ENCODE measurements at regions not wholly inside any gene's neighbourhood (a gene's known extent, or its start where the extent isn't known, plus 50 kb on each side); places are given as distances from the start of the nearest gene placed in this dataset.

DNA sequence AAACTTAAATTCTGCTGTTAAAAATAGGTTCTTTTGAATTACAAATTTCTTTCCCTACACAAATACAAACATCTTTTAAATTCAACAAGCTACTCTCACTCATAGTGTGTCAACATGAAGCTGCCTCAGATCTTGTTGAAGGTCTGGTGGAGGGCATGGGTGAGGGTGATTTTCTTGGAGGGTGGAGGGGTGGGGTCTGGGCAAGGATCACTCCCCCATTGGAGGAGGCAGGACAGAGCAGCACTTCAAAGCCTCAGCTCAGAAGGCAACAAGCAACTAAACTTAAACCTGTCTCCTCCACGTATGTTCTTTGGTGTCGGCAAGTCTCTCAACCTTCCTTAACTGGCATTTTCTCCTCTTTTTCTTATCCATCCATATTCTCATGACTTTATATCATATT is 730.9 kb downstream of the NR2F2 start:
- H3K9me3 ChIP-seq (ENCODE audit: control insufficient read depth, insufficient read depth, low read length): peaks cover 4% of the 10 kb centered on the region
- H3K27me3 ChIP-seq (ENCODE audit: control insufficient read depth, insufficient read depth, low read length): no peaks in the 10 kb centered on the region
- POLR2A ChIA-PET: no interaction called here
- TF ChIP-seq, protein P1, sequence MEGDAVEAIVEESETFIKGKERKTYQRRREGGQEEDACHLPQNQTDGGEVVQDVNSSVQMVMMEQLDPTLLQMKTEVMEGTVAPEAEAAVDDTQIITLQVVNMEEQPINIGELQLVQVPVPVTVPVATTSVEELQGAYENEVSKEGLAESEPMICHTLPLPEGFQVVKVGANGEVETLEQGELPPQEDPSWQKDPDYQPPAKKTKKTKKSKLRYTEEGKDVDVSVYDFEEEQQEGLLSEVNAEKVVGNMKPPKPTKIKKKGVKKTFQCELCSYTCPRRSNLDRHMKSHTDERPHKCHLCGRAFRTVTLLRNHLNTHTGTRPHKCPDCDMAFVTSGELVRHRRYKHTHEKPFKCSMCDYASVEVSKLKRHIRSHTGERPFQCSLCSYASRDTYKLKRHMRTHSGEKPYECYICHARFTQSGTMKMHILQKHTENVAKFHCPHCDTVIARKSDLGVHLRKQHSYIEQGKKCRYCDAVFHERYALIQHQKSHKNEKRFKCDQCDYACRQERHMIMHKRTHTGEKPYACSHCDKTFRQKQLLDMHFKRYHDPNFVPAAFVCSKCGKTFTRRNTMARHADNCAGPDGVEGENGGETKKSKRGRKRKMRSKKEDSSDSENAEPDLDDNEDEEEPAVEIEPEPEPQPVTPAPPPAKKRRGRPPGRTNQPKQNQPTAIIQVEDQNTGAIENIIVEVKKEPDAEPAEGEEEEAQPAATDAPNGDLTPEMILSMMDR (IDR thresholded peaks at IDR 0.05; ENCODE audit: low read depth, low read length): no peak
- H3K4me3 ChIP-seq (ENCODE audit: low read depth, low read length): no peak overlapping the region
- DNase-seq (ENCODE audit: low read depth, low spot score): no peak
- no peak overlapping the region for H3K27ac ChIP-seq (ENCODE audit: low read depth, low read length)
- CTCF ChIA-PET: no interaction called here

DNA sequence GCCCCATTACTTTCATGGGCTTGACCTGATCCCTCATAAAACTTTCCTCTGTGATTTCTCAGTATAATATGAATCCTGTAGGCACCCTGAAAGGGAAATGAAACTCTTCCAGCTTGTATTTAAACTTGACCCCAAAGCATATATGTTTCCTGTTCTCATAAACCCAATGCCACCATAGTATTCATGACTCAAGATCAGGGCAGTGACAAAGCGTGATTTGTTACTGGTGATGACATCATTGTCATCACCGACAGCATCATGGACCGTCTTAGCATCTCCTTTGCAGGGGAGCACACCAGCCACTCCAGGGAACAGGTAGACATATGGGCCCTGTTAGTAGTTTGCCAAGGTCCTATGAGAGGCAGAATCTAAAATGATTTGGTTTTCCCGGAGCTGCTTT is 741.2 kb downstream of the NR2F2 start:
- H3K4me3 ChIP-seq (ENCODE audit: low read depth, low read length): no peak overlapping the region
- TF ChIP-seq, protein P1 (IDR thresholded peaks at IDR 0.05; ENCODE audit: low read depth, low read length): no peak
- H3K27me3 ChIP-seq (ENCODE audit: control insufficient read depth, insufficient read depth, low read length): no peaks in the 10 kb centered on the region
- no peak for DNase-seq (ENCODE audit: low read depth, low spot score)
- H3K9me3 ChIP-seq (ENCODE audit: control insufficient read depth, insufficient read depth, low read length): peaks cover 8% of the 10 kb centered on the region
- H3K27ac ChIP-seq (ENCODE audit: low read depth, low read length): no peak overlapping the region
- POLR2A ChIA-PET: no interaction called here
- CTCF ChIA-PET: no interaction called here

DNA sequence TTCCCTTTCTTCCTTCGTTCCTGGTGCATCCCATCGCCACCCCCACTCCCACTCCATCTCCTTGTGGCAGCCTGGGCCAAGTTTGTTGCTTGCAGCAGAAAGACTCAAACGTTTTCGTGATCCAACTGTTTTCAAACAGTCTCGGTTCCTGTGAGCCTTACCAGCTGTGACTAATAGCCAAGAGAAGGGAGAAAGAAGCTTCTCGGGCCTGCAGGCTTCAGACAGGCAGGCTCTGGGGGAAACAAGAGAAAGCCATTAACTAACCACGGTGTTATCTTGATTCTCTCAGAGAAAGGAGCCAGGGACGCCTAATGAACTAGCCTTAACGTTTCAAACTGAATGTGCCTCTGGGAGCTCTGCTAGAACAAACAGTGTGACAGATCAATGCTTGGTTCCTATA is 742.0 kb downstream of the NR2F2 start:
- no peaks in the 10 kb centered on the region for H3K27me3 ChIP-seq (ENCODE audit: control insufficient read depth, insufficient read depth, low read length)
- CTCF ChIA-PET: no interaction called here
- POLR2A ChIA-PET: no interaction called here
- no peak overlapping the region for H3K27ac ChIP-seq (ENCODE audit: low read depth, low read length)
- DNase-seq (ENCODE audit: low read depth, low spot score): no peak
- peaks cover 8% of the 10 kb centered on the region for H3K9me3 ChIP-seq (ENCODE audit: control insufficient read depth, insufficient read depth, low read length)
- H3K4me3 ChIP-seq (ENCODE audit: low read depth, low read length): no peak overlapping the region
- TF ChIP-seq, protein P1 (IDR thresholded peaks at IDR 0.05; ENCODE audit: low read depth, low read length): no peak

DNA sequence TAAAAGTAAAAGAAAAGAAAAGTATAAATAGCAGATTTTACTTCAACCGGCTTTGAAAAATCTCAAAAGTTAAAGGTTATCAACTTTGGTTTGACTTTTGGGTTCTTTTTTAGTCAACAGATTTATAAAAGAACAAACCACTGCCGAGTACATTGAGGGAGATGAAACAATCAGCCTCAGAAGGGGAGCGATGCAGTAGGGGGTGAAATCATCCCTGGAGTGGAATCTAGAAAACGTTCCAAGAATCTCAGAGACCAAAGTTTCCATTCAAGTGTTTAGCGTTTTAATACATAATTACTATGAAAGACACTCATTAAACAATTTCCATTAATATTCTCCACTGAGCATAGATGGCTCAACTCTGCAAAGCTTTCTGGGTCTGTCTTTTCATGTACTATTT is 745.5 kb downstream of the NR2F2 start:
- no peak for DNase-seq (ENCODE audit: low read depth, low spot score)
- TF ChIP-seq, protein P1 (IDR thresholded peaks at IDR 0.05; ENCODE audit: low read depth, low read length): no peak
- Histone ChIP-seq H3K4me3 (ENCODE audit: low read depth, low read length) (no peak overlapping the region), H3K9me3 (ENCODE audit: control insufficient read depth, insufficient read depth, low read length) (no peaks in the 10 kb centered on the region; the same call in 1 of the 2 replicates), H3K27ac (ENCODE audit: low read depth, low read length) (no peak overlapping the region), H3K27me3 (ENCODE audit: control insufficient read depth, insufficient read depth, low read length) (no peaks in the 10 kb centered on the region)
- POLR2A ChIA-PET: no interaction called here
- CTCF ChIA-PET: no interaction called here

DNA sequence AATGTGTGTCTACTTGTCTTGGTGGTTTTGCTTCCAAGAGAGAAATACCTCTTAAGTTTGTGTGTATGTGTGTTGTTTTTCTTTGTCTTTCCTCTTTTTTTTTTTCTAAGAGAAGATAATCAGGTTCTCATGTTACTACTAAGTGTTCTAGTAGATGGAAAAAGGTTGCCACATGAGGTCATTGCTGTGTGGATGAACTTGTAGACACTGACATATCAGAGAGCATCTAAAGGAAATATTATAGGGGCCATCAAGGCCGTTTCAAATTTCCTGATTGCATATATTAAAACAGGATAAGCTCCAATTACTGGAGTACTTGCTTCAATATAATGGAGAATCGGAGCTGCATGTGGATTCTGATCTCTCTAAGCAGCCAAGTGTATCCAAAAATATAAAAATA is 747.5 kb downstream of the NR2F2 start:
- TF ChIP-seq, protein P1 (IDR thresholded peaks at IDR 0.05; ENCODE audit: low read depth, low read length): no peak
- ChIA-PET POLR2A (no interaction called here), CTCF (no interaction called here)
- Histone ChIP-seq H3K4me3 (ENCODE audit: low read depth, low read length) (no peak overlapping the region), H3K27me3 (ENCODE audit: control insufficient read depth, insufficient read depth, low read length) (no peaks in the 10 kb centered on the region), H3K27ac (ENCODE audit: low read depth, low read length) (no peak overlapping the region), H3K9me3 (ENCODE audit: control insufficient read depth, insufficient read depth, low read length) (peaks cover 11% of the 10 kb centered on the region)
- no peak for DNase-seq (ENCODE audit: low read depth, low spot score)
